ENCODE measurements at regions not wholly inside any gene's neighbourhood (a gene's known extent, or its start where the extent isn't known, plus 50 kb on each side); places are given as distances from the start of the nearest gene placed in this dataset.

DNA sequence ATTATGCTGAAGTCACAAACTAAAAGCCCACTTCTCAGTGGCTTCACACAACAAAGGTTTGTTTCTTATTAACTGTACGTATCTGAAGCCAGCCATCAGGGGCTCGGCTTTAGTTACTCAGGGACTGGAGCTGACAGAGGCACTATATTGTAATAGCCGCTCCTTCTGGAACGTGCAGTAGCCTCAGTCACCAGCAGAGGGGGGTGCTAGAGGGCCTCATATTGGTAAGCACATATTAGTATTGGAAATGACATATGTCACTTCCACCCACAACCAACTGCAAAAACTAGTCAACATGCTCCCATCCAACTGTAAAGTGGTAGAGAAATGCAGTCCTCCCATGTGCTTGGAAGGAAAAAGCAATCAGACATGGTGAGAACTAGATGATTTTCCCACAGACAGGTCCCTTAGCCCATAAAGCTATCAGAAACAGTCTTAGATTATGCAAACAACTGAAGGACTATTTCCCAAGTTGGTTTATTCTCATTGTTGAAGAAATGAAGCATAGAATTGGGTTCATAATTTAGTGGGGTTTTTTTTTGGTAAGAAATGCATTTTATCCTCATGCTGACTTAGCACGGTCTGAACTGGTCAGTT lies 183.6 kb upstream of the G2E3 start:
- TF ChIP-seq POLR2AphosphoS5 (IDR thresholded peaks at IDR 0.05; ENCODE audit: low read depth, low read length) (no peak), TAF1 (IDR thresholded peaks at IDR 0.05; ENCODE audit: borderline replicate concordance, insufficient read depth, low read length) (no peak), SIN3A (IDR thresholded peaks at IDR 0.05; ENCODE audit: borderline replicate concordance, insufficient read depth, low read length) (no peak)
- TF ChIP-seq, protein P1, sequence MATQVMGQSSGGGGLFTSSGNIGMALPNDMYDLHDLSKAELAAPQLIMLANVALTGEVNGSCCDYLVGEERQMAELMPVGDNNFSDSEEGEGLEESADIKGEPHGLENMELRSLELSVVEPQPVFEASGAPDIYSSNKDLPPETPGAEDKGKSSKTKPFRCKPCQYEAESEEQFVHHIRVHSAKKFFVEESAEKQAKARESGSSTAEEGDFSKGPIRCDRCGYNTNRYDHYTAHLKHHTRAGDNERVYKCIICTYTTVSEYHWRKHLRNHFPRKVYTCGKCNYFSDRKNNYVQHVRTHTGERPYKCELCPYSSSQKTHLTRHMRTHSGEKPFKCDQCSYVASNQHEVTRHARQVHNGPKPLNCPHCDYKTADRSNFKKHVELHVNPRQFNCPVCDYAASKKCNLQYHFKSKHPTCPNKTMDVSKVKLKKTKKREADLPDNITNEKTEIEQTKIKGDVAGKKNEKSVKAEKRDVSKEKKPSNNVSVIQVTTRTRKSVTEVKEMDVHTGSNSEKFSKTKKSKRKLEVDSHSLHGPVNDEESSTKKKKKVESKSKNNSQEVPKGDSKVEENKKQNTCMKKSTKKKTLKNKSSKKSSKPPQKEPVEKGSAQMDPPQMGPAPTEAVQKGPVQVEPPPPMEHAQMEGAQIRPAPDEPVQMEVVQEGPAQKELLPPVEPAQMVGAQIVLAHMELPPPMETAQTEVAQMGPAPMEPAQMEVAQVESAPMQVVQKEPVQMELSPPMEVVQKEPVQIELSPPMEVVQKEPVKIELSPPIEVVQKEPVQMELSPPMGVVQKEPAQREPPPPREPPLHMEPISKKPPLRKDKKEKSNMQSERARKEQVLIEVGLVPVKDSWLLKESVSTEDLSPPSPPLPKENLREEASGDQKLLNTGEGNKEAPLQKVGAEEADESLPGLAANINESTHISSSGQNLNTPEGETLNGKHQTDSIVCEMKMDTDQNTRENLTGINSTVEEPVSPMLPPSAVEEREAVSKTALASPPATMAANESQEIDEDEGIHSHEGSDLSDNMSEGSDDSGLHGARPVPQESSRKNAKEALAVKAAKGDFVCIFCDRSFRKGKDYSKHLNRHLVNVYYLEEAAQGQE (IDR thresholded peaks at IDR 0.05; ENCODE audit: insufficient read depth in 1 of 2, low read depth in 2 of 2, low read length in 2 of 2) = no peak
